ENCODE measurements at regions not wholly inside any gene's neighbourhood (a gene's known extent, or its start where the extent isn't known, plus 50 kb on each side); places are given as distances from the start of the nearest gene placed in this dataset.
A peak's percentile ranks its signal among the peaks of the same experiment; 100 is the strongest.

- H3K9me3 ChIP-seq (ENCODE audit: control insufficient read depth in 1 of 2, insufficient read depth in 1 of 2, low read length in 2 of 2): no peaks in the 10 kb centered on the region
- Mint-ChIP-seq H3K4me1 (ENCODE audit: low read depth) (peaks cover 31% of the 10 kb centered on the region), H3K36me3 (ENCODE audit: low read depth) (no peaks in the 10 kb centered on the region), H3K4me3 (no peak overlapping the region), H3K9me3 (no peaks in the 10 kb centered on the region), H3K27ac (no peak overlapping the region), H3K27me3 (no peaks in the 10 kb centered on the region)
- TF ChIP-seq, protein P1, sequence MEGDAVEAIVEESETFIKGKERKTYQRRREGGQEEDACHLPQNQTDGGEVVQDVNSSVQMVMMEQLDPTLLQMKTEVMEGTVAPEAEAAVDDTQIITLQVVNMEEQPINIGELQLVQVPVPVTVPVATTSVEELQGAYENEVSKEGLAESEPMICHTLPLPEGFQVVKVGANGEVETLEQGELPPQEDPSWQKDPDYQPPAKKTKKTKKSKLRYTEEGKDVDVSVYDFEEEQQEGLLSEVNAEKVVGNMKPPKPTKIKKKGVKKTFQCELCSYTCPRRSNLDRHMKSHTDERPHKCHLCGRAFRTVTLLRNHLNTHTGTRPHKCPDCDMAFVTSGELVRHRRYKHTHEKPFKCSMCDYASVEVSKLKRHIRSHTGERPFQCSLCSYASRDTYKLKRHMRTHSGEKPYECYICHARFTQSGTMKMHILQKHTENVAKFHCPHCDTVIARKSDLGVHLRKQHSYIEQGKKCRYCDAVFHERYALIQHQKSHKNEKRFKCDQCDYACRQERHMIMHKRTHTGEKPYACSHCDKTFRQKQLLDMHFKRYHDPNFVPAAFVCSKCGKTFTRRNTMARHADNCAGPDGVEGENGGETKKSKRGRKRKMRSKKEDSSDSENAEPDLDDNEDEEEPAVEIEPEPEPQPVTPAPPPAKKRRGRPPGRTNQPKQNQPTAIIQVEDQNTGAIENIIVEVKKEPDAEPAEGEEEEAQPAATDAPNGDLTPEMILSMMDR (IDR thresholded peaks at IDR 0.05): no peak
- H3K27me3 ChIP-seq (ENCODE audit: control insufficient read depth in 1 of 2, insufficient read depth in 2 of 2, low read length in 2 of 2): no peaks in the 10 kb centered on the region
- intact Hi-C loops (cut with DNase I, micrococcal nuclease): loop anchor here in 1 of 2 experiments (5.0 kb wide), 1 partner anchor 54 kb away; no protein-coding TSS in a partner anchor
- H3K36me3 ChIP-seq (ENCODE audit: insufficient read depth, low read length): no peaks in the 10 kb centered on the region
- DNase-seq (no peak), ATAC-seq (ENCODE audit: poor library complexity) (no peak)
- CTCF ChIA-PET: interaction anchor here (0.8 to 1.1 kb wide), 2 partner anchors 49 to 95 kb away, joined by 3 read pairs; no protein-coding TSS in a partner anchor
- no peak overlapping the region for H3K4me3 ChIP-seq (ENCODE audit: low read length)
- peaks cover 3% of the 10 kb centered on the region for H3K4me1 ChIP-seq (ENCODE audit: insufficient read depth, low read length)
- H3K27ac ChIP-seq (ENCODE audit: low read depth in 1 of 2, low read length in 2 of 2): no peak overlapping the region
- POLR2A ChIA-PET: interaction anchor here (0.7 to 1.9 kb wide), 10 partner anchors 28 to 426 kb away, joined by 3 to 8 read pairs (median 3); no protein-coding TSS in a partner anchor
Measured at GRCh38 chr13:74191410-74191809, 57.2 kb upstream of the KLF12 start.

GRCh38 chr13:74190999-74191398, 56.8 kb upstream of the KLF12 start:
- ATAC-seq (ENCODE audit: poor library complexity): no peak
- H3K4me1 Mint-ChIP-seq (ENCODE audit: low read depth): peaks cover 31% of the 10 kb centered on the region
- no peaks in the 10 kb centered on the region for H3K9me3 Mint-ChIP-seq
- DNase-seq: peak in 4 of 14 experiments; percentile 13 to 25 (median 18)
- TF ChIP-seq, protein P1 (IDR thresholded peaks at IDR 0.05): no peak
- H3K9me3 ChIP-seq (ENCODE audit: control insufficient read depth in 1 of 2, insufficient read depth in 1 of 2, low read length in 2 of 2): no peaks in the 10 kb centered on the region
- H3K4me3 Mint-ChIP-seq: no peak overlapping the region
- intact Hi-C loops (cut with DNase I, micrococcal nuclease): loop anchor here in 1 of 2 experiments (5.0 kb wide), 1 partner anchor 54 kb away; no protein-coding TSS in a partner anchor
- CTCF ChIA-PET: interaction anchor here (0.8 to 1.3 kb wide), 3 partner anchors 34 to 96 kb away, joined by 3 read pairs; no protein-coding TSS in a partner anchor
- POLR2A ChIA-PET: interaction anchor here (0.8 to 1.9 kb wide), 9 partner anchors 30 to 425 kb away, joined by 3 to 8 read pairs (median 3); no protein-coding TSS in a partner anchor
- no peak overlapping the region for H3K4me3 ChIP-seq (ENCODE audit: low read length)
- H3K27ac Mint-ChIP-seq: no peak overlapping the region
- H3K27me3 Mint-ChIP-seq: no peaks in the 10 kb centered on the region
- H3K36me3 ChIP-seq (ENCODE audit: insufficient read depth, low read length): no peaks in the 10 kb centered on the region
- peaks cover 3% of the 10 kb centered on the region for H3K4me1 ChIP-seq (ENCODE audit: insufficient read depth, low read length)
- H3K27ac ChIP-seq (ENCODE audit: low read depth in 1 of 2, low read length in 2 of 2): no peak overlapping the region
- H3K36me3 Mint-ChIP-seq (ENCODE audit: low read depth): no peaks in the 10 kb centered on the region
- H3K27me3 ChIP-seq (ENCODE audit: control insufficient read depth in 1 of 2, insufficient read depth in 2 of 2, low read length in 2 of 2): no peaks in the 10 kb centered on the region

DNA sequence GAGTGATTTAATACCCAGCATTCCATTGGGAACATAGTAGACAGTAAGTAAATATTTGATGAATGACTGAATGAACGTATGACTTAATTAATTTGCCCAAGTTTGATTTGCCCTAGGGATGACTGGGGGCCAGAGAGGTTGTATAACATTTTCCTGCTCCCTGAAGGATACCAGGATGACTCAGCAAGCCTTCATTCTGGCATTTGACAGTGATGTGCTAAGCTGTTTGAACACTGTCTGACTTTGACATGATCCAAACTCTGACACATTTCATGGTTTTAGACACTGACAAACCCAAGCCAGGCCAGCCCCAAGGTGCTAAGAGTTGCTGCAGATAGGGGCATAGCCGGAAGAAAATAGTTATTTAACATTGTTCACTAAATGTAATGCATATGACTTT, 53.4 kb upstream of the KLF12 start:
- Mint-ChIP-seq H3K4me3 (no peak overlapping the region), H3K4me1 (ENCODE audit: low read depth) (peaks cover 12% of the 10 kb centered on the region), H3K36me3 (ENCODE audit: low read depth) (no peaks in the 10 kb centered on the region), H3K27me3 (no peaks in the 10 kb centered on the region), H3K9me3 (no peaks in the 10 kb centered on the region), H3K27ac (no peak overlapping the region)
- DNase-seq: no peak
- H3K4me1 ChIP-seq (ENCODE audit: insufficient read depth, low read length): peaks cover 3% of the 10 kb centered on the region
- H3K9me3 ChIP-seq (ENCODE audit: control insufficient read depth in 1 of 2, insufficient read depth in 1 of 2, low read length in 2 of 2): no peaks in the 10 kb centered on the region
- H3K36me3 ChIP-seq (ENCODE audit: insufficient read depth, low read length): no peaks in the 10 kb centered on the region
- TF ChIP-seq, protein P1 (IDR thresholded peaks at IDR 0.05): no peak
- intact Hi-C loops (cut with DNase I, micrococcal nuclease): no loop called here
- no peak overlapping the region for H3K27ac ChIP-seq (ENCODE audit: low read depth in 1 of 2, low read length in 2 of 2)
- no peak for ATAC-seq (ENCODE audit: poor library complexity)
- POLR2A ChIA-PET: interaction anchor here (0.6 kb wide), 1 partner anchor 120 kb away, joined by 4 read pairs; no protein-coding TSS in a partner anchor
- H3K4me3 ChIP-seq (ENCODE audit: low read length): no peak overlapping the region
- no peaks in the 10 kb centered on the region for H3K27me3 ChIP-seq (ENCODE audit: control insufficient read depth in 1 of 2, insufficient read depth in 2 of 2, low read length in 2 of 2)
- CTCF ChIA-PET: no interaction called here
